H9 (cell line): ENCODE measurements at regions not wholly inside any gene's neighbourhood (a gene's known extent, or its start where the extent isn't known, plus 50 kb on each side); places are given as distances from the start of the nearest gene placed in this dataset.

ENCODE experiments used
- DNase-seq: peaks from one replicate; pipeline ENCODE4 v3.0.0-alpha.2; 2017
- H2AFZ ChIP-seq: one replicate; pipeline ENCODE4 v1.6.1; 2013; ENCODE audit warnings: mild to moderate bottlenecking, low read length, control low read depth, moderate library complexity
- H2AK5ac ChIP-seq: 2 replicates; pipeline ENCODE4 v1.6.1; 2013; ENCODE audit warnings: low read length, control low read depth, mixed read lengths; ENCODE audit not compliant: insufficient read length
- H2BK120ac ChIP-seq: one replicate; pipeline ENCODE4 v1.6.1; 2013; ENCODE audit warnings: low read depth, mild to moderate bottlenecking, low read length, control low read depth, inconsistent platforms; ENCODE audit not compliant: poor library complexity, severe bottlenecking
- H2BK12ac ChIP-seq: 2 replicates; pipeline ENCODE4 v1.6.1; 2013; ENCODE audit warnings: low read length, control low read depth, mixed read lengths, low read depth; ENCODE audit not compliant: insufficient read length
- H2BK15ac ChIP-seq: 2 replicates; pipeline ENCODE4 v1.6.1; 2013; ENCODE audit warnings: low read depth, low read length, control low read depth
- H2BK20ac ChIP-seq: one replicate; pipeline ENCODE4 v1.6.1; 2013; ENCODE audit warnings: low read depth, mild to moderate bottlenecking, low read length, control low read depth, inconsistent platforms; ENCODE audit not compliant: poor library complexity, severe bottlenecking
- H2BK5ac ChIP-seq: 2 replicates; pipeline ENCODE4 v1.6.1; 2013; ENCODE audit warnings: low read length, control low read depth, mixed read lengths; ENCODE audit not compliant: insufficient read length
- H3K14ac ChIP-seq: 2 replicates; pipeline ENCODE4 v1.6.1; 2013; ENCODE audit warnings: low read length, control low read depth; ENCODE audit not compliant: insufficient read depth
- H3K18ac ChIP-seq: 2 replicates; pipeline ENCODE4 v1.6.1; 2013; ENCODE audit warnings: low read depth, mild to moderate bottlenecking, mixed read lengths, low read length, control low read depth; ENCODE audit not compliant: insufficient read length
- H3K23ac ChIP-seq: 2 replicates; pipeline ENCODE4 v1.6.1; 2013; ENCODE audit warnings: low read length, control low read depth, mixed read lengths, low read depth; ENCODE audit not compliant: insufficient read length
- H3K23me2 ChIP-seq: 2 replicates; pipeline ENCODE4 v1.6.1; 2013; ENCODE audit warnings: low read depth, mild to moderate bottlenecking, mixed read lengths, low read length, control low read depth; ENCODE audit not compliant: insufficient read length, poor library complexity, severe bottlenecking
- H3K27ac ChIP-seq: 2 replicates; pipeline ENCODE4 v1.5.1; 2013; ENCODE audit warnings: low read length, control low read depth, mixed read lengths, low read depth; ENCODE audit not compliant: insufficient read length
- H3K27me3 ChIP-seq: 2 replicates; pipeline ENCODE4 v1.6.1; 2013; ENCODE audit warnings: low read length, control low read depth, inconsistent platforms; ENCODE audit not compliant: insufficient read depth
- H3K4ac ChIP-seq: 2 replicates; pipeline ENCODE4 v1.6.1; 2013; ENCODE audit warnings: low read depth, mild to moderate bottlenecking, control low read depth, inconsistent platforms, low read length, moderate library complexity
- H3K4me1 ChIP-seq: 2 replicates; pipeline ENCODE4 v1.6.1; 2013; ENCODE audit warnings: low read length, control low read depth, inconsistent platforms; ENCODE audit not compliant: insufficient read depth
- H3K4me2 ChIP-seq: 2 replicates; pipeline ENCODE4 v1.6.1; 2013; ENCODE audit warnings: low read length, control low read depth, mixed read lengths; ENCODE audit not compliant: insufficient read length, insufficient read depth
- H3K56ac ChIP-seq: 2 replicates; pipeline ENCODE4 v1.6.1; 2013; ENCODE audit warnings: low read depth, mild to moderate bottlenecking, mixed read lengths, low read length, control low read depth; ENCODE audit not compliant: insufficient read length
- H3K79me1 ChIP-seq: 2 replicates; pipeline ENCODE4 v1.6.1; 2013; ENCODE audit warnings: low read depth, mild to moderate bottlenecking, moderate library complexity, low read length, control low read depth, inconsistent platforms; ENCODE audit not compliant: insufficient read depth, poor library complexity, severe bottlenecking
- H3K79me2 ChIP-seq: 2 replicates; pipeline ENCODE4 v1.6.1; 2013; ENCODE audit warnings: low read length, control low read depth, inconsistent platforms; ENCODE audit not compliant: insufficient read depth
- H3K9ac ChIP-seq: 2 replicates; pipeline ENCODE4 v1.6.1; 2013; ENCODE audit warnings: low read length, control low read depth, mixed read lengths; ENCODE audit not compliant: insufficient read length; ENCODE audit errors: extremely low read depth
- H3K9me3 ChIP-seq: one replicate; pipeline ENCODE4 v1.6.1; 2013; ENCODE audit warnings: low read depth, low read length, inconsistent platforms; ENCODE audit not compliant: control insufficient read depth
- H3T11ph ChIP-seq: one replicate; pipeline ENCODE4 v1.6.1; 2013; ENCODE audit warnings: mild to moderate bottlenecking, low read length, control low read depth, inconsistent platforms
- H4K20me1 ChIP-seq: one replicate; pipeline ENCODE4 v1.6.1; 2013; ENCODE audit not compliant: control insufficient read depth, insufficient read length, insufficient read depth
- H4K5ac ChIP-seq: 2 replicates; pipeline ENCODE4 v1.6.1; 2013; ENCODE audit warnings: low read depth, mild to moderate bottlenecking, mixed read lengths, low read length, control low read depth; ENCODE audit not compliant: insufficient read length
- H4K8ac ChIP-seq: replicated peaks from 2 replicates; pipeline ENCODE4 v1.6.1; 2013; ENCODE audit warnings: low read length, control low read depth, mixed read lengths, low read depth; ENCODE audit not compliant: insufficient read length
- H4K91ac ChIP-seq: 2 replicates; pipeline ENCODE4 v1.6.1; 2013; ENCODE audit warnings: low read depth, mild to moderate bottlenecking, moderate library complexity, mixed read lengths, low read length, control low read depth; ENCODE audit not compliant: insufficient read length
- H3K27ac Mint-ChIP-seq, 3 experiments: 2 replicates in 2 of 3; 3 replicates in 1 of 3; pipeline ENCODE4 v1.8.0; 2020 to 2021; ENCODE audit warnings: mixed read lengths in 3 of 3, mild to moderate bottlenecking in 1 of 3, moderate library complexity in 1 of 3
- H3K27me3 Mint-ChIP-seq: 2 replicates; pipeline ENCODE4 v1.8.0; 2021; ENCODE audit warnings: low read depth, mild to moderate bottlenecking, moderate library complexity, mixed read lengths
- H3K36me3 Mint-ChIP-seq, 3 experiments: 2 replicates in 2 of 3; 3 replicates in 1 of 3; pipeline ENCODE4 v1.8.0; 2020 to 2021; ENCODE audit warnings: low read depth in 3 of 3, mixed read lengths in 3 of 3; ENCODE audit not compliant: insufficient read depth in 1 of 3
- H3K4me1 Mint-ChIP-seq, 2 experiments: 2 replicates each; pipeline ENCODE4 v1.8.0; 2020; ENCODE audit warnings: mixed read lengths in 2 of 2
- H3K4me3 Mint-ChIP-seq, 2 experiments: 2 replicates in 1 of 2; 3 replicates in 1 of 2; pipeline ENCODE4 v1.8.0; 2020 to 2021; ENCODE audit warnings: mild to moderate bottlenecking in 2 of 2, mixed read lengths in 2 of 2, moderate library complexity in 1 of 2
- H3K9me3 Mint-ChIP-seq, 2 experiments: 2 replicates in 1 of 2; 3 replicates in 1 of 2; pipeline ENCODE4 v1.8.0; 2020; ENCODE audit warnings: mild to moderate bottlenecking in 2 of 2, mixed read lengths in 2 of 2, moderate library complexity in 1 of 2
- WGBS: extraction: QIAGEN DNeasy Blood & Tissue Kit; methylation state at CpG from one replicate; pipeline ENCODE4 v1.1.7; 2013; ENCODE audit warnings: missing lambda C conversion rate, low lambda C conversion rate, mixed read lengths; ENCODE audit not compliant: insufficient read length; ENCODE audit errors: extremely low coverage; 5-methylcytosine and 5-hydroxymethylcytosine counted together
- TF ChIP-seq, protein P1 (sequence below): fragments of 200-600 bp; sonication (generic); conservative IDR thresholded peaks from 3 replicates; pipeline ENCODE4 v1.8.0; 2021; ENCODE audit warnings: antibody characterized with exemption, mild to moderate bottlenecking

DNA sequence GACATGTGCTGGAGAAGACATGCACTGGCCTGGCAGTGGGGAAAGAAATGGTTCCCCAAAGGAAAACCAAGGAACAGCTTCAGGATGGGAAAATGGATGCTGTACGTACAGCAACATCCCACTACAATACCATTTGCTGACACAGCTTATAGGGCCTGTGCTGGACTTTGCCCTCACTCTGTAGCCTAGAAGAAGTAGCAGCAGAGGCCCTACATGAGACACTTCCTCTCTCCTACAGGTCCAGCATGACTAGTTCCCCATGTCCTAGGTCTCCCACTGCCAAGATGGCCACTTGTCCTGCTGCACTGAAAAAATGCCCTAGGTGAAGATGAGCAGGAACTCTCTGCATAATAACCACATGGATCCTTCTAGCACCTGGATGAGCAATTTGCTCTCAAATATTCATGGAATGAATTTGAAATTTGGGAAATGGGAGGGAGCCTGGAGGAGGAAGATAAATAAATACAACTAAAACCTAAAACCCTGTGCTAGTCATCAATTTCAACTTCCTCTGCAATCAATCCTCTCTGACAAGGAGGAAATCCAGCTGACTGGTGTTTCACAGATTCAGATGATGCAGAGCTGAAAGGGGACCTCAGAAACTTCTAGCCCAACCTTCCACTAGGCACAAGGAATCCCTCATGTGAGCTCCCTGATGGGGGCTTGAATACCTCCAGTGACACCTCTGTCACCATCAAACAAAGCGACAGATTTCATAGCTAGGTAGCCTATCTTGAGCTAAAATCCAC lies 514.3 kb upstream of the PPP2R3A start:
- H3K27me3 Mint-ChIP-seq = peaks cover 11% of the 10 kb centered on the region
- no peaks in the 10 kb centered on the region for H3K79me1 ChIP-seq
- H3K9me3 ChIP-seq = no peaks in the 10 kb centered on the region
- no peak overlapping the region for H2AK5ac ChIP-seq
- H3K14ac ChIP-seq = no peak overlapping the region
- no peak overlapping the region for H2BK15ac ChIP-seq
- no peak overlapping the region for H4K91ac ChIP-seq
- no peak overlapping the region for H3K18ac ChIP-seq
- TF ChIP-seq, protein P1, sequence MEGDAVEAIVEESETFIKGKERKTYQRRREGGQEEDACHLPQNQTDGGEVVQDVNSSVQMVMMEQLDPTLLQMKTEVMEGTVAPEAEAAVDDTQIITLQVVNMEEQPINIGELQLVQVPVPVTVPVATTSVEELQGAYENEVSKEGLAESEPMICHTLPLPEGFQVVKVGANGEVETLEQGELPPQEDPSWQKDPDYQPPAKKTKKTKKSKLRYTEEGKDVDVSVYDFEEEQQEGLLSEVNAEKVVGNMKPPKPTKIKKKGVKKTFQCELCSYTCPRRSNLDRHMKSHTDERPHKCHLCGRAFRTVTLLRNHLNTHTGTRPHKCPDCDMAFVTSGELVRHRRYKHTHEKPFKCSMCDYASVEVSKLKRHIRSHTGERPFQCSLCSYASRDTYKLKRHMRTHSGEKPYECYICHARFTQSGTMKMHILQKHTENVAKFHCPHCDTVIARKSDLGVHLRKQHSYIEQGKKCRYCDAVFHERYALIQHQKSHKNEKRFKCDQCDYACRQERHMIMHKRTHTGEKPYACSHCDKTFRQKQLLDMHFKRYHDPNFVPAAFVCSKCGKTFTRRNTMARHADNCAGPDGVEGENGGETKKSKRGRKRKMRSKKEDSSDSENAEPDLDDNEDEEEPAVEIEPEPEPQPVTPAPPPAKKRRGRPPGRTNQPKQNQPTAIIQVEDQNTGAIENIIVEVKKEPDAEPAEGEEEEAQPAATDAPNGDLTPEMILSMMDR = no peak
- no peak overlapping the region for H3T11ph ChIP-seq
- no peaks in the 10 kb centered on the region for H3K79me2 ChIP-seq
- no peak overlapping the region for H3K23ac ChIP-seq
- peaks cover 20% of the 10 kb centered on the region in 2 experiments for H3K4me1 Mint-ChIP-seq
- H3K4me3 Mint-ChIP-seq = no peak overlapping the region
- no peak overlapping the region for H4K8ac ChIP-seq
- DNase-seq = no peak
- H2BK20ac ChIP-seq = no peak overlapping the region
- H2BK120ac ChIP-seq = no peak overlapping the region
- no peak overlapping the region for H3K4ac ChIP-seq
- H2AFZ ChIP-seq = no peak overlapping the region
- H4K5ac ChIP-seq = no peak overlapping the region
- peaks cover 0 to 8% (median 0%) of the 10 kb centered on the region in 3 experiments; a peak in 2 of 7 replicates for H3K36me3 Mint-ChIP-seq
- WGBS = no CpG with 5 or more reads among the region's 2 CpGs
- H3K27ac ChIP-seq = no peak overlapping the region
- H3K27ac Mint-ChIP-seq = no peak overlapping the region
- H3K56ac ChIP-seq = no peak overlapping the region
- no peak overlapping the region for H2BK5ac ChIP-seq
- H3K9me3 Mint-ChIP-seq = peaks cover 0 to 7% of the 10 kb centered on the region in 2 experiments; a peak in 3 of 5 replicates
- H3K9ac ChIP-seq = no peak overlapping the region
- no peaks in the 10 kb centered on the region for H4K20me1 ChIP-seq
- H3K4me1 ChIP-seq = peaks cover 4% of the 10 kb centered on the region; the same call in 1 of the 2 replicates
- H3K4me2 ChIP-seq = no peak overlapping the region
- no peaks in the 10 kb centered on the region for H3K23me2 ChIP-seq
- H3K27me3 ChIP-seq = no peaks in the 10 kb centered on the region
- H2BK12ac ChIP-seq = no peak overlapping the region
